ENCODE measurements at regions not wholly inside any gene's neighbourhood (a gene's known extent, or its start where the extent isn't known, plus 50 kb on each side); places are given as distances from the start of the nearest gene placed in this dataset.

DNA sequence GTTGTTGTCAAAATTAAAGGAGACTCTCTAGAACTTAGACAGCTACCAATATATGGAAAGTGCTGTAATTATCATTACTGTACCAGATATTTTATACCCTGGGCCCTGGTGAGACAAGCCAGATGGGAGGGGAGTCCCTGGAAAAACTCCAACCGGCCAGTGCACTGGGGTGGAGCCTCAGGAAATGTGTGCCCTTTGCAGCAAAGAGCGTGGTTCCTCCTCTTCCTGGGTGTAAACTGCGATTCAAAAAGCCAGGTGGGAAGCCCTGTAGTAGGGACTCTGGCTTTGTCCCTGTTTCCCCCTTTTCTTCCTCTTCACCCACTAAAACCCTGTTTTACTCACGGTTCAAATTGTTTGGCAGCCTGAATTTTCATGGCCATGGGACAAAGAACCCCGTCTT lies 812.3 kb downstream of the PLA2G4A start:
- intact Hi-C loops (cut with DNase I; ENCODE audit: low total_unique reads), result no loop called here
- no peak for TF ChIP-seq POLR2AphosphoS5 (IDR thresholded peaks at IDR 0.05)
- TF ChIP-seq, protein P1, sequence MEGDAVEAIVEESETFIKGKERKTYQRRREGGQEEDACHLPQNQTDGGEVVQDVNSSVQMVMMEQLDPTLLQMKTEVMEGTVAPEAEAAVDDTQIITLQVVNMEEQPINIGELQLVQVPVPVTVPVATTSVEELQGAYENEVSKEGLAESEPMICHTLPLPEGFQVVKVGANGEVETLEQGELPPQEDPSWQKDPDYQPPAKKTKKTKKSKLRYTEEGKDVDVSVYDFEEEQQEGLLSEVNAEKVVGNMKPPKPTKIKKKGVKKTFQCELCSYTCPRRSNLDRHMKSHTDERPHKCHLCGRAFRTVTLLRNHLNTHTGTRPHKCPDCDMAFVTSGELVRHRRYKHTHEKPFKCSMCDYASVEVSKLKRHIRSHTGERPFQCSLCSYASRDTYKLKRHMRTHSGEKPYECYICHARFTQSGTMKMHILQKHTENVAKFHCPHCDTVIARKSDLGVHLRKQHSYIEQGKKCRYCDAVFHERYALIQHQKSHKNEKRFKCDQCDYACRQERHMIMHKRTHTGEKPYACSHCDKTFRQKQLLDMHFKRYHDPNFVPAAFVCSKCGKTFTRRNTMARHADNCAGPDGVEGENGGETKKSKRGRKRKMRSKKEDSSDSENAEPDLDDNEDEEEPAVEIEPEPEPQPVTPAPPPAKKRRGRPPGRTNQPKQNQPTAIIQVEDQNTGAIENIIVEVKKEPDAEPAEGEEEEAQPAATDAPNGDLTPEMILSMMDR (IDR thresholded peaks at IDR 0.05 in 8 of 11, conservative IDR thresholded peaks at IDR 0.05 in 3 of 11), result no peak
- no peak for TF ChIP-seq POLR2A (IDR thresholded peaks at IDR 0.05)
- Histone ChIP-seq H3K4me1 (no peaks in the 10 kb centered on the region), H3K9me3 (peaks cover 0 to 31% (median 3%) of the 10 kb centered on the region in 8 donors), H3K27me3 (replicated peaks in 1 of 7) (no peaks in the 10 kb centered on the region), H3K4me3 (no peak overlapping the region), H3K36me3 (no peaks in the 10 kb centered on the region), H3K27ac (no peak overlapping the region)
- no peak for DNase-seq
- 80 to 91% (median 86%) methylated on average over 5 of the region's 5 CpGs for WGBS, 5 donors

DNA sequence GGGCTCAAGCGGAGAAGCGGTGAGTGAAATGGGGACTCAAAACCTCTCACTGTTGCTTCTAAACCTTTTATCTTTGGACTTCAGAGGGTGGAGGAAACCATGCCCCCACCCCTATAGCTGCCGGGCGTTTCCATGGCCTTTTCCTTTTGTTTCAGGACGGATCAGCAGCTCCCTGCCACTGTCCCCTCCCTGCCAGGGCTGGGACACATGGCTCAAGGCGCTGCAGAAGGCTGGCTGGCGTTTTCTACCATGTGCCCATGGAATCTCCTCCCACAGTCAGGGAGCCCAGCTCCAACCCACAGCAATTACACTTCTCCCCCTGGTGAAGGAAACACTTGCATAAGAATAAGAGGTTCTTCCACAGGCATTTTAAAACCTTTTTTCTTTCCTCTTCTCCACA lies 812.7 kb downstream of the PLA2G4A start:
- TF ChIP-seq POLR2A (IDR thresholded peaks at IDR 0.05) (no peak), POLR2AphosphoS5 (IDR thresholded peaks at IDR 0.05) (no peak)
- TF ChIP-seq, protein P1 (IDR thresholded peaks at IDR 0.05 in 8 of 11, conservative IDR thresholded peaks at IDR 0.05 in 3 of 11), result no peak
- DNase-seq, result no peak
- Histone ChIP-seq H3K4me1 (no peaks in the 10 kb centered on the region), H3K27ac (no peak overlapping the region), H3K4me3 (no peak overlapping the region), H3K36me3 (no peaks in the 10 kb centered on the region), H3K27me3 (replicated peaks in 1 of 7) (no peaks in the 10 kb centered on the region), H3K9me3 (peaks cover 0 to 27% (median 3%) of the 10 kb centered on the region in 8 donors)
- WGBS, 5 donors, result 60 to 88% (median 82%) methylated on average over 7 of the region's 7 CpGs
- intact Hi-C loops (cut with DNase I; ENCODE audit: low total_unique reads), result no loop called here

DNA sequence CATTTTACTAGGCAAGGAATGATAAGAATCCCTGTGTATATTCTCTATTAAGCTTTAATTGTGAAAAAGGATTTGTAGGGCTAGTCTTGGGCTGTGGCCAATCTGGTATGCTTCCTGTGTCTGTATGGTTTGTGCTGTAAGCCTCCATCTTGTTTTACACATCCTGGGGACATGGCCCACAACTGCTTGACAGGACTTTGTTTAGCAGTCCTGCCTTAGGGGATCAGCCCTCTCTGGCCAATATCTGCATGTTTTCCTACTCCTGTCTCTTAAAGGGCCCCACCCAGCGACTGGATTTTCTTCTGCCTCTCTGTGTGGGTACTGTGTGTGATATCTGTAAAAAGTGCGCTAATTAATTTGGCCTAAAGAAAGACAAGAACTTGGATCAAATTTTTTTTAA lies 813.2 kb downstream of the PLA2G4A start:
- intact Hi-C loops (cut with DNase I; ENCODE audit: low total_unique reads), result no loop called here
- no peak overlapping the region for H3K27ac ChIP-seq
- 74 to 86% (median 77%) methylated on average over 2 of the region's 2 CpGs for WGBS, 5 donors

DNA sequence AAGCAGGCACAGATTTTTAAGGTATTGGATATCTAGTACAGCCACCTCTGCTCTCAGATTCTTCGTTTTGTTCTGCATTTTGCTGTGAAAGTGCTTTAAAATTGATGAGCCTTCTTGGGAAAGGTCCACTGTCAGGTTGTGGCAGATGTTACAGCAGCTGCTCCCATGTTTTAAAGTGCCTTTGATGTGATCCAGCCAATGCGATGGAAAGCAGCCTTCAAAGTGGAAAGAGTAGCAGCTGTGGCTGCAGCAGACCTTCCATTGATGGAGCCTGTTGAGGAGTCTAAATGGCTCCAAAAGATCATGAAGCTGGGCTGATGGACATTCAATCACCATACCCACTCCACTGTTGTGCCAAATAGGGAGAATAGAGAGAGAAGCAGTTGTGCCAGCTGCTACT lies 816.9 kb downstream of the PLA2G4A start:
- 51 to 64% (median 56%) methylated on average over 2 of the region's 2 CpGs for WGBS, 5 donors
- no peaks in the 10 kb centered on the region for H3K4me1 ChIP-seq
- H3K27me3 ChIP-seq (replicated peaks in 1 of 7), result no peaks in the 10 kb centered on the region
- no peaks in the 10 kb centered on the region for H3K36me3 ChIP-seq
- peaks cover 0 to 12% (median 2%) of the 10 kb centered on the region in 8 donors for H3K9me3 ChIP-seq
- TF ChIP-seq POLR2A (IDR thresholded peaks at IDR 0.05) (no peak), POLR2AphosphoS5 (IDR thresholded peaks at IDR 0.05) (no peak)
- TF ChIP-seq, protein P1 (IDR thresholded peaks at IDR 0.05 in 8 of 11, conservative IDR thresholded peaks at IDR 0.05 in 3 of 11), result no peak
- DNase-seq, result no peak
- no peak overlapping the region for H3K27ac ChIP-seq
- intact Hi-C loops (cut with DNase I; ENCODE audit: low total_unique reads), result no loop called here
- no peak overlapping the region for H3K4me3 ChIP-seq

More for the DNA sequence above, 813.2 kb downstream of the PLA2G4A start:
- H3K4me3 ChIP-seq, result no peak overlapping the region
- peaks cover 0 to 22% (median 3%) of the 10 kb centered on the region in 8 donors for H3K9me3 ChIP-seq
- H3K36me3 ChIP-seq, result no peaks in the 10 kb centered on the region
- no peak for TF ChIP-seq POLR2A (IDR thresholded peaks at IDR 0.05)
- no peak for TF ChIP-seq POLR2AphosphoS5 (IDR thresholded peaks at IDR 0.05)
- TF ChIP-seq, protein P1 (IDR thresholded peaks at IDR 0.05 in 8 of 11, conservative IDR thresholded peaks at IDR 0.05 in 3 of 11), result no peak
- DNase-seq, result no peak
- H3K27me3 ChIP-seq (replicated peaks in 1 of 7), result no peaks in the 10 kb centered on the region
- no peaks in the 10 kb centered on the region for H3K4me1 ChIP-seq
